ENCODE measurements at regions not wholly inside any gene's neighbourhood (a gene's known extent, or its start where the extent isn't known, plus 50 kb on each side); places are given as distances from the start of the nearest gene placed in this dataset.

- Histone ChIP-seq H4K20me1 (ENCODE audit: low read length) (no peaks in the 10 kb centered on the region), H3K9ac (ENCODE audit: low read length) (no peak overlapping the region), H2AFZ (ENCODE audit: low read length) (no peak overlapping the region), H3K4me2 (ENCODE audit: low read length) (no peak overlapping the region), H3K4me3 (ENCODE audit: low read length) (no peak overlapping the region), H3K27me3 (ENCODE audit: low read length) (no peaks in the 10 kb centered on the region), H3K36me3 (ENCODE audit: low read depth, low read length) (no peaks in the 10 kb centered on the region), H3K9me3 (ENCODE audit: low read length) (no peaks in the 10 kb centered on the region), H3K4me1 (ENCODE audit: insufficient read depth, low read length) (peaks cover 26% of the 10 kb centered on the region), H3K27ac (ENCODE audit: low read length) (no peak overlapping the region), H3K9me2 (replicated peaks; ENCODE audit: low read length) (no peaks in the 10 kb centered on the region), H3K79me2 (ENCODE audit: low read length) (no peaks in the 10 kb centered on the region), H3F3A (ENCODE audit: low read length, unreplicated experiment) (no peaks in the 10 kb centered on the region)
- DNase-seq: no peak
- ChIA-PET CTCF (no interaction called here), POLR2A (ENCODE audit: unreplicated experiment) (no interaction called here)
- no TSS peak for BruUV-seq (replicated peaks)
- TF ChIP-seq EZH2 (IDR thresholded peaks at IDR 0.05; ENCODE audit: low read length, unreplicated experiment): no peak
- TF ChIP-seq CTCF (conservative IDR thresholded peaks at IDR 0.05; ENCODE audit: low read depth, low read length): no peak
- TF ChIP-seq EZH2phosphoT487 (IDR thresholded peaks at IDR 0.05; ENCODE audit: borderline replicate concordance, low read length): no peak
- intact Hi-C loops (cut with micrococcal nuclease): no loop called here
- no peak for ATAC-seq
Measured at GRCh38 chr17:45708707-45709290, 75.3 kb upstream of the CRHR1 start.

GRCh38 chr17:45709728-45710288 lies 74.3 kb upstream of the CRHR1 start:
- Histone ChIP-seq H2AFZ (ENCODE audit: low read length) (no peak overlapping the region), H3K27me3 (ENCODE audit: low read length) (no peaks in the 10 kb centered on the region), H3K9me2 (replicated peaks; ENCODE audit: low read length) (no peaks in the 10 kb centered on the region), H3K4me2 (ENCODE audit: low read length) (no peak overlapping the region), H3K27ac (ENCODE audit: low read length) (no peak overlapping the region), H3F3A (ENCODE audit: low read length, unreplicated experiment) (no peaks in the 10 kb centered on the region), H3K4me3 (ENCODE audit: low read length) (no peak overlapping the region), H3K36me3 (ENCODE audit: low read depth, low read length) (no peaks in the 10 kb centered on the region), H3K79me2 (ENCODE audit: low read length) (no peaks in the 10 kb centered on the region), H4K20me1 (ENCODE audit: low read length) (no peaks in the 10 kb centered on the region), H3K9ac (ENCODE audit: low read length) (no peak overlapping the region), H3K9me3 (ENCODE audit: low read length) (no peaks in the 10 kb centered on the region), H3K4me1 (ENCODE audit: insufficient read depth, low read length) (peaks cover 16% of the 10 kb centered on the region)
- ATAC-seq (no peak), DNase-seq (no peak)
- TF ChIP-seq CTCF (conservative IDR thresholded peaks at IDR 0.05; ENCODE audit: low read depth, low read length) (no peak), EZH2 (IDR thresholded peaks at IDR 0.05; ENCODE audit: low read length, unreplicated experiment) (no peak), EZH2phosphoT487 (IDR thresholded peaks at IDR 0.05; ENCODE audit: borderline replicate concordance, low read length) (no peak)
- ChIA-PET CTCF (interaction anchor here (0.6 kb wide), 1 partner anchor 194 kb away, joined by 5 read pairs; no protein-coding TSS in a partner anchor), POLR2A (ENCODE audit: unreplicated experiment) (no interaction called here)
- BruUV-seq (replicated peaks): no TSS peak
- intact Hi-C loops (cut with micrococcal nuclease): no loop called here

- Histone ChIP-seq H3K27me3 (ENCODE audit: low read length) (no peaks in the 10 kb centered on the region), H3K4me1 (ENCODE audit: insufficient read depth, low read length) (peaks cover 26% of the 10 kb centered on the region), H3K79me2 (ENCODE audit: low read length) (no peaks in the 10 kb centered on the region), H3K9me2 (replicated peaks; ENCODE audit: low read length) (no peaks in the 10 kb centered on the region), H3K4me3 (ENCODE audit: low read length) (no peak overlapping the region), H4K20me1 (ENCODE audit: low read length) (no peaks in the 10 kb centered on the region), H3F3A (ENCODE audit: low read length, unreplicated experiment) (peaks cover 5% of the 10 kb centered on the region), H2AFZ (ENCODE audit: low read length) (no peak overlapping the region), H3K9me3 (ENCODE audit: low read length) (no peaks in the 10 kb centered on the region), H3K4me2 (ENCODE audit: low read length) (no peak overlapping the region), H3K27ac (ENCODE audit: low read length) (no peak overlapping the region), H3K9ac (ENCODE audit: low read length) (no peak overlapping the region), H3K36me3 (ENCODE audit: low read depth, low read length) (no peaks in the 10 kb centered on the region)
- ChIA-PET POLR2A (ENCODE audit: unreplicated experiment) (no interaction called here), CTCF (no interaction called here)
- intact Hi-C loops (cut with micrococcal nuclease): no loop called here
- DNase-seq: no peak
- TF ChIP-seq EZH2phosphoT487 (IDR thresholded peaks at IDR 0.05; ENCODE audit: borderline replicate concordance, low read length): no peak
- TF ChIP-seq EZH2 (IDR thresholded peaks at IDR 0.05; ENCODE audit: low read length, unreplicated experiment): no peak
- no peak for TF ChIP-seq CTCF (conservative IDR thresholded peaks at IDR 0.05; ENCODE audit: low read depth, low read length)
- BruUV-seq (replicated peaks): no TSS peak
- ATAC-seq: no peak
Measured at GRCh38 chr17:45715787-45716186, 68.3 kb upstream of the CRHR1 start.
